Activated CD8-positive, alpha-beta memory T cell treated with anti-CD3 and anti-CD28 coated beads for 24 hours (primary cell): ENCODE measurements at regions not wholly inside any gene's neighbourhood (a gene's known extent, or its start where the extent isn't known, plus 50 kb on each side); places are given as distances from the start of the nearest gene placed in this dataset.
A peak's percentile ranks its signal among the peaks of the same experiment; 100 is the strongest.
"Not testable (repeated sequence)": the region's sequence is repeated elsewhere in the genome, so short reads cannot be mapped to it uniquely, and the experiment has no call there.

Source experiments
- DNase-seq: peaks from one replicate; pipeline ENCODE4 v3.0.0-alpha.2; 2020

DNA sequence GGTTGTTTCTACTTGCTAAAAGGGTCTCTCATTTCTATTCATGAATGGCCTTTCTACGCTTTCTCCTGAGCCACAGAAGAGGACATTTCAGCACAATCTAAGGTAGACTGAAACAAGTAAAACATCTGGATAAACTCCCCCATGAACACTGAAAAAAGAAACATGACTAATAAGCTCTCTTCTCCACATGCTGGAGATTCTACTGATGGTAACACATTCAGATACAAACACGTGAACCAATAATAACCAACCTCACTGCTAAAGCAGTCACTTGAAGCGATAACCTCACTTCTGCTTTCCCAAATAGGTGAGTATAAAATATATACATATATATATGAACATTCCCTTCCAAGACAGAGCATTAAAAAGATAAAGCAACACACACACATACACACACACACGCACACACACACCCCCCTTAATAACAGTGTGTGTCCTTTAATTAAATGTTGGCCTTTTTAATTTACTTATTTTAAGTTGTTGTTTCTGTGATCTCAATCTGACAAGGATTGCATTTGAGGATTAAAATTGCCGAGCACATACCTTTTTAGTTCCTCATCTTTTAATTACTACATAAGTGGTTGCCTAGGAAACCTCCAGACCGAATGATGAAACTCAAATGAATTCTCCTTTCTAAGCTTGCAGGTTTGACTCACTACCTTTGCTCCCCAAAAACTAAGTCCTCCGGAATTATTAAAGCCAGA is 292.4 kb upstream of the KLF14 start:
- DNase-seq, result no peak

DNA sequence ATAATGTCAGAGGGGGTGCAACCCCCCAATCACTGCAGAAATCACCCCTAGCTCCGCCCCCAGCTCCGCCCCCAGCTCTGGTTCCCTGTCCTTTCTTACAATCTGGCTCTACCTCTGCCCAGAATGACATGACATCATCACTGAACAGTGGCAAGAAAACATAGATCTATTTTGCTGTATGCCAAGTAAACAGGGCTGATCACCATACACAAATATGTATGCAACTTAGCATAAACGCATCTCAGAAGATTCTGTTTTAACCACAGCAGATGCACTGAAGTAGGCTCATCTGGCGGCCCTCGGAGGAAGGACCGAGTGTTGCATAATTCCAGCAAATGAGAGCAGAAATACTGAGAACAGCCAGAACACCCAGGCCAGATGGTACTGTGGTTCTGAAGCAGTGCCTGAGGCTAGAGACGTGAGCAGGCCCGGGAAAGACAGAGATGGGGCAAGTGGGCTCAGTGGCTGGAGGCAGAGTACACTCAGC is 293.3 kb upstream of the KLF14 start:
- DNase-seq, result peak; percentile 60

DNA sequence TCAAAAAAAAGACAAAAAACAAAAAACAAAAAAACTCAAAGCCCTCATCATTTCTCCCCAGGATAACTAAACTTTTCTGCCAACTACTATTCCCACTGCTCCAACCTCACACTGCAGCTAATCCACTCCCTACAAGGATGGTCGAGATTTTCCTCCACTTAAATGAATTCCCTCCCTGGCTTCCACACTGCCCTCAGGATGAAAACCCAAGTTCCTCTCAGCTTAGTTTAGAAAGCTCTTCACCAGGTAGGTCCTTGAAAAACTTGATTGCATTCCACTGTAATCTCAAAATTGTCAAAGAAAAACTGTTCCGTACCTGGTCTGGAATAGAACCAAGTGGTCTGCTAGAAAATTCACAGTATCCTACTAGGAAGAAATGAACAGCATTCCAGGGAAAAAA is 294.3 kb upstream of the KLF14 start:
- DNase-seq, result no peak

DNA sequence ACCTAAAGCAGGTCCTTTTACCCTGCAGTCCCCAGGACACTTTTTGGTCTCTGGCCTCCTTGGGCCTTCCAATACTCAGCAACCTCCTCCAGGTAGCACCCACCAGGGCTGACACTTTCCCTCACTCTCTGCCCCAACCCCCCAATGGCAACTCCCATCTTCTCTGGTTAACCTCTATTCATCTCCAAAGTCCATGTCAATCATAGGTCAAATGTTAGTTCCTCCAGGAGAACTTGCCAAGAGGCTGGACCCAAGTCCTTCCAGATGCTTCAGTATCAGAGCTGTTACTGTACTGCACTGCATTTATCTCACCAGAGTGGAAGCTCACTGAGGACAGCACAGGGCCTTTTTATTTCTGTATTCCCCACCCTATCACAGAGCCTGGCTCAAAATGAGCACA is 295.0 kb upstream of the KLF14 start:
- DNase-seq, result no peak

DNA sequence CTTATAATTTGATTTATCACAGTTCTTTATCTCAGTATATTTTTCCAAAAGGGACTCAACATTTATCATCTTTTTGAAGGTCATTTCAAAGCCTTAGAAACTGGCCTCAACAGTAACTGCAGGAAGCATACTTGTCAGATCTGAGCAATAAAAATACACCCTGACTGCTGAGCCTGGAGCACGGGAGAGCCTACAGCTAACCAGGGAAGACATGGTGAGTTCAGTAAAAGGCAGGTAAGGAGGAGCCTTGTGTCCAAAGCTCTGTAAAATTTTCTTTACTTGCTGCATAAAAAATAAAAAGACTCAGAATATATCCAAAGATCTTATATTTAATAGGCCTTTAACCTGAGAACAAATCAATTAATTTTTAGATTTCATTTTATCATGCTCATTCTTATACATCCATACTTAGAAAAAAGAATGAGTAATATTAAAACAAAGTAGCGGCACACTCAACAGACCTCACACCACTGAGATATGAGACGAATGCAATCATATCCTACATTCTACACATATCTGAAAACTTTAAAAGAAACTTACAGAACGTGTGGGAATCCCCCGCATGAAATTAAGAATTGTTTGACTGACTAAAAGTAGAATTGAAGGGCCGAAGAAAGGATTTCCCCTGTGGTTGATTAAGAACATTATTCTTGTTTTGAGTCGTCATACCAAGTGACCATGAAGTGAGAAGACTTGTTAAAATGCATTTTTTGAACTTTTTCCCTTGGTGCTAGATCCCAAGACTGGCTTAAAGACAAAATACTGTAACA is 296.4 kb upstream of the MKLN1 start:
- DNase-seq, result peak; percentile 55

DNA sequence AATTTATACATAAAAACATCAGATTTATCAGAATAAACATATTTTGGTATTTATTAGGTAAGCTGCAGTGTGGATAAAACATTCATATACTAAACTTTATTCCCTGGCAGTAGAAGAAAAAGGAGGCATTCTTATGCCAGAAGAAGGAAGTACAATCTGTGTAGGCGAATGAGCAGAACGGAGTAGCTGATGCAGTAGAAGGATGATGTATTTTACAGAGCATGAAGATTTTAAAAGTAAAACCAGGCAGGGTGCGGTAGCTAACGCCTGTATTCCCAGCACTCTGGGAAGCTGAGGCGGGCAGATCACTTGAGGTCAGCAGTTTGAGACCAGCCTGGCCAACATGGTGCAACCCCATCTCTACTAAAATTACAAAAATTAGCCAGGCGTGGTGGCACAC is 294.9 kb upstream of the MKLN1 start:
- no peak for DNase-seq

DNA sequence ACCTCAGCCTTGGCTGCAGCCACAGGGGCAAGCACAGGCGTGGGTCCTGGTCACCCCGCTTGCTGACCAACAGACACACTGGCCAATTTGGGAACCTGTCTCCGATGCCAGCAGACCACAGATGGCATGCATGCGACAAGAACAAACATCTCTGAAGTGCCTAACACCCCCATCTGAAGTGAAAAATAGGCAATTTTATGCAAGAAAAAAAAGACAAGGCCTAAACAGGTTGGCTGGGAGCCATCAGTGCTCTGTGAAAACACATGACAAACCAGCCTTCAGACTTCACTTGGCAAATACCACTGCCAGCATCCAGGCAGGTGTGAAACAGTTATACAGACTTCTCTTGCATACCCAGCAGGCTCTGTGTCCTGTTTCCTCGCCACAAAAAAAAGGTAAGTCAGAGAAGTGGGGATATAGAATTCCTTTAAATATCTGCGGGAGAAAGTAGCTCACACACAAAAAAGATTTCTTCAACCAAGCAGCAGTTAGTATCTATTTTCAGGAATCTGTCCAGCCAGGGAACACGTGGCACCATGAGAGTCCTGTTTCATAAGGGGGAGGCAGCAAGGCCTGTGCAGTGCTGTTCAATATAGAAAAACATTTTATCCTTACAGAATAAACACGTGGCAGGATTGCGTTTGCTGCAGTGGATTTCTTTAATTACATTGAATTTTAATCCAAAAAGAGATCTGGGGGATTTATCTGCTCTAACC is 293.4 kb upstream of the MKLN1 start:
- DNase-seq, result peak; percentile 56

DNA sequence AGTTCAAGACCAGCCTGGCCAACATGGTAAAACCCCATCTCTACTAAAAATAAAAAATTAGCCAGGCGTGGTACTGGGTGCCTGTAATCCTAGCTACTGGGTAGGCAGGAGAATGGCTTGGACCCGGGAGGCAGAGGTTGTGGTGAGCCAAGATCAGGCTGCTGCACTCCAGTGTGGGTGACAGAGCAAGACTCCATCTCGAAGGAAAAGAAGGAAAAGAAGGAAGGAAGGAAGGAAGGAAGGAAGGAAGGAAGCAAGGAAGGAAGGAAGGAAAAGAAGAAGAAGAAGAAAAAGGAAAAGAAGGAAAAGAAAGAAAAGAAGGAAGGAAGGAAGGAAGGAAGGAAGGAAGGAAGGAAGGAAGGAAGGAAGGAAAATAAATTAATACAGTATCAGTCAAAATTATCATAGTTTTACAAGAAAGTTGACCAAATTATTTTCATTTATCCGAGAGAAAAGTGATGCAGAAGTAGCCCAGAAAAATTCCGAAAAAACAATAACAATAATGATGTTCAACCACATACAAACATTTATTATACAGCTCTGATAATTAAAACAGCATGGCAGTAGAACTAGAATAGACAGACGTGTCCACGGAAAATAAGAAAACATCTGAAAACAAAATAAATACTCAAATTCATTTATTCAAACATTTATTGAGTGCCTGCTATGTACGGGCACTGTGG is 292.4 kb upstream of the MKLN1 start:
- DNase-seq, result no peak

DNA sequence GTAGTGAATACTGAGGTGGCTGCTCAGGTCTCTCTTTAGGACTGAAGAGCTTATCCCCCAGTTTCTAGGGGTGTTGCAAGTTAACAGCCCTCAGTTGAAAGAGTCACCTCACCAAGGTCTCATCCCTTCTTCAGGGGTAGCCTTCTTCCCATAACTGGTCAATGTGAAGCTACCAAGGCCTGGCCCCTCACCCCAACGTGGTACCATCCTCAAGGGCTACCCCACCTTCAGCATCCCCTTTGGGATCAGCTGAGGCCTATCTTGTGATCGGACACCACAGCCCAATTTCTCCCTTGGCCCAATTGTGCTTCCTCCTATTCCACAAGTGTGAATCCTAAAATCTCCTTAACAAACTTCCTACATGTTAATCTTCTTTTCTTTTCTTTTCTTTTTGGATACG is 289.5 kb upstream of the MKLN1 start:
- DNase-seq, result peak; percentile 53

DNA sequence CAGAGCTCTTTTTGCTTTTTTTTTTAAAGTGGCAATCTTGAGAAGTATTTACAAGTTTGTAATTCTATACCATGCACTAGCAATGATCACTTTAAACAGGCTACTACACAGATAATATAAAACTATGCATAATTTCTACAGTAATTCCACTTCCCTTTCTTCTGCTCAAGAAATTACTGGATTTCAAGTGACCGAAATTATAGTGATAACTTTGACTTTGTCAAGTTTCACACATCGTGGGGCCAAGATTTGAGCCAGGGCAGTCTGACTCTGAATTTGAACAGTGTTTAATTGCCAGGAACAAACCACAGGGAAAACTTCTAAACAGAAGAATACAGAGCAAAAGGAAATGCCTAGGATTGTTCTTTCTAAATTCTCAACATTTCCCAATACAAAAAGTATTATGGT is 288.3 kb upstream of the MKLN1 start:
- no peak for DNase-seq

DNA sequence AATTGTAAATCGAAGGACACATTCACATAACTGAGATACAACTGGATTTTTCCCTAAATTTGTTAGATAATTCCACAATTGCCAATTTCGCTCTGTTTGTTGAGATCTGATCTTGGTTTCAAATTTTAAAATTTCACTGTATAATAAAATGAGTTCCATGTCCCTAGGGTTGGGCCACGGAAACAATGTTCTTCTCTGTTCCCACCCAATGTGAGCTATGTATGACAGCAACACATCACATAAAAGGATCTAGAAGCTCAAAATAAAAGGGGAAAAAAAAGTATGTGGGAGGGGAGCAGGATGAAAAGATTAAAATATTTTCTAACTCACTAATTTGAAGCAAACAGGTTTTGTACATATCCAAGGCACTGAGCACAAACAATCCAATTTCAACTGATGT is 287.8 kb upstream of the MKLN1 start:
- DNase-seq, result no peak

DNA sequence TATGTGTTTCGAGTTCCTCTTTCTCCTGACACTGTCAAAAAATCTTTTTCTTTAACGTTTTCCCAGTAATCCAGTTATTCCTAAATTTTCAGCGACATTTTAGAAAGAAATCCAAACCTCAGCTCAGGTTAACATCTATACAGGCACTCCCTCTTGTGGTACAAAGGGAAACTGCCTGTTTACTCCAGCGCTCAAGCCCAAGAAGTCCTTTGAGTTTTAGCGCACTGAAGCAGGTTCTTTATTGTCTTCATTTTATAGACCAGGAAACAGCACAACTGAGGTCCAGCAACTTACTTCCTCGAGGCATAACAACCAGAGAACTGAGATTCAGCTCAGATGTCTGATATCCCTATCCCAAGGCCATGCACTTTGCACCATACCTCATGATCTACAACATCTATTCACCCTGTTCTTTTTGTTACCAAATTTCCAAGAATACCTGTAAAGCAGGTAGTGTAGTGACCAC is 287.2 kb upstream of the MKLN1 start:
- DNase-seq, result peak; percentile 59

DNA sequence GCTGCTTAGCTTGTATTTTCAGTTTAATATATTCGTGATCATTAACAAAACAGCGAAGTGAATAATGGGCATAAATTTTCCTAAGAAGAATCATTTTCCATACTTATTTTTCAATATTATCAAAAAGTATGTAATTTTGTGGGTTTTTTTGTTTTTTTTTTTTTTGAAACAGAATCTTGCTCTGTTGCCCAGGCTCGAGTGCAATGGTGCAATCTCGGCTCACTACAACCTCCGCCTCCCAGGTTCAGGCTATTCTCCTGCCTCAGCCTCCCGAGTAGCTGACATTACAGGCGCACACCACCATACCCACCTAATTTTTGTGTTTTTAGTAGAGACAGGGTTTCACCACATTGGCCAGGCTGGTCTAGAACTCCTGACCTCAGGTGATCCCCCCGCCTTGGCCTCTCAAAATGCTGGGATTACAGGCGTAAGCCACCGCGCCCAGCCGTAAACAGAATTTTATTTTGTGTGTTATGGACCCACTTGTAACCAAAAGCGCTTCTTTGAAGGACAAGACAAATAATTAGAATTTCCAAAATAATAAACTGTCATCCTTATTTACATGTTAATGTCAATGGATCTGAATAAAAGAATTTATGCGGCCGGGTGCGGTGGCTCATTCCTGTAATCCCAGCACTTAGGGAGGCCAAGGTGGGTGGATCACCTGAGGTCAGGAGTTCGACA is 286.5 kb upstream of the MKLN1 start:
- not testable (repeated sequence) for DNase-seq

DNA sequence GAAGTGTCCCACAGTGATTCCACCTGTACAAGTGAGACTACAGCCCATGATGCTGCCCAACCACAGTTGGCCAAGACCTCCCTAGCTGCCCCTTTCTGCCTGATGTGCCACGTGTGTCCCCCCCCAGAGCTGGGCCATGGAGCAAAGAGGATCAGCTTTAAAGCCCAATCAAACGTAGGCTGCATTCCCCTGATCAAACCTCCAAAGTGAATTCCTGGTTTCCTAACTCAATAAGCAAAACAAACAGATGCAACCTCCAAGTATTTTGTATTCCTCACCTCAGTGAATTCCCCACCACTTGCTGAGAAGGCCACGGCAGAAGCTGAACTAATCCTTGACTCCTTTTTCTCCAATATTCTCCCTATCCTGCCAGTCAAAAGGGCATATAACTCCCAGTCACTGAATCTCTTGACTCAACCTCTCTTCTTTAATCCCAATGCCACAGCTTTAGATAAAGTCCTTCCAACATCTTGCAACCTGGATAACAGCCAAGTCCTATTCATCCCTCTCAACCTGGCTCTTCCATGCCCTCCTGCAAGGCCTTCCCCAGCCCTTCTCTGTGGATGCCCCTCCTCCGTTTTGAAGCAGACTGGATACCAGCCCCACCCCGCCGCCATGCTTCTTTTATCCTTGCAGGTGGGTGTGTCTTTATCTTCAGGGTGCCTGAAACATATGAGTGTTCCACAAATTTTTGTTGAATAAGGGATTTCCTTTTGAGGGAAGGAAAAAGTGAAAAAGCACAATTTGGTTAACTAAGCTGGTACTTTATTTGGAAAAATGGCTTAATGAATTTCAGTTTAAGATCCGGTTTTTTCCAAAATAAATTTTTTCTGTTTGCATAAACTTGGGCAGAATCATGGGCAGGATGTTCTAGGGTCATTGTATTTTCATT is 285.2 kb upstream of the MKLN1 start:
- DNase-seq, result peak; percentile 52

DNA sequence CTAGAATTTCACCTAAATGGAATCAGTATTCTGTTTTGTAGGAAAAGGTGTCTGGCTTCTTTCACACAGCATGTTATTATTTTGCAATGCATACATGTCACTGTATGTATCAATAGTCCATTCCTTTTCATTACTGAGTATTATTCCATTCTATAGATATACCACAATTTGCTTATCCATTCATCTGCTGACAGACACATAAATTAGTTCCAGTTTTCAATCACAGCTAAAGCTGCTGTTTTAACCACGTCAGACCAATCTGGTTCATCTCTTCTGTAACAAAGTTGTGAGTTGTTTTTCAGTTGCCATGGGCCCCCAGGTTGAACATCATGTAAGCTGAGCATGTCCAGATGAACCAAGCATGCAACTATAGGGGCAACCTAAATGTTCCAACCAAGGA is 282.1 kb upstream of the MKLN1 start:
- peak; percentile 49 for DNase-seq

DNA sequence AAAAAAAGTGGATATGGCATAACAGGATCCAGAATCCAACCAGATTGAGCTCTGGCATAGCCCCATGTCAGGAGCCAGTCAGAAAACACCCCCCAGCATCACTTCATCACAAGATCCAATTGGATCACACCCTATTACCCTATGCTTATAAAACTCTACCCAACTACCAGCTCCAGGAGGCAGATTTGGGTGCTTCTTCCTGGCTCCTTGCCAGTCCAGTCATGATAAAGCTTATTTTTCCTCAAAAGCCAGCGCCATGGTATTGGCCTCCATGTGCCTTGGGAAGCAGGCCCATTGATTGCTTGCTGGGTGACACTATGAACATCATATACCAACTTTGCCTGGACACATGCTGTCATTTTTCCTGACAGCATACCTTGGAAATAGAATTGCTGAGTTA is 281.4 kb upstream of the MKLN1 start:
- DNase-seq, result no peak

DNA sequence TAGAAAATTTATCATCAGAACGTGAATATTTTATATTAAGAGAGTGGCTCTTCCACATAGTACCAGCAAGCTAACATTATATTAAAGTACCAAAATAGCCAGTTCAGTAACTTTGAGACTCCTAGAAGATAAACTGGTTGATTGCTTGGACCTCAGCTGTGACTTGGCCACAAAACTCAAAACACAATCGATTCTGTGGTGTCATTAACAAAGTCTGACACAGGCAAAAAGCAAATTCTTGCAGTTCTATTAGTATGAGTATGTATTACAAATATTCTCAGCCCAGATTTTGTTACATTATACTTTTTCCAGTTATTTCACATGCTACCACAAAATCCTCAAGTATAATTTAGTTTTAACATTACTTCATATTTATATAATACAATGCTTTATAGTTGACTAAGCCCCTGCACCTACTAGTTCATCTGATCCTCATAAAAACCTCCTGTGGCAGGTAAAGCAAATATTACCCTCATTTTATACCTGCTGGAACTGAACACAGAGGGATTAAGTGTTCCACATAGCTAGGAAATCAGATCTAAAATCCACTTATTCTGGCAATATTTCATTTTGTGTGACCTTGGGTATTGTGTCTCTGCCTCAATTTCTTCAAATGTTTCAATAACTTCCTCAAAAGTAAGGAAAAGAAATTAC is 279.9 kb upstream of the MKLN1 start:
- no peak for DNase-seq

DNA sequence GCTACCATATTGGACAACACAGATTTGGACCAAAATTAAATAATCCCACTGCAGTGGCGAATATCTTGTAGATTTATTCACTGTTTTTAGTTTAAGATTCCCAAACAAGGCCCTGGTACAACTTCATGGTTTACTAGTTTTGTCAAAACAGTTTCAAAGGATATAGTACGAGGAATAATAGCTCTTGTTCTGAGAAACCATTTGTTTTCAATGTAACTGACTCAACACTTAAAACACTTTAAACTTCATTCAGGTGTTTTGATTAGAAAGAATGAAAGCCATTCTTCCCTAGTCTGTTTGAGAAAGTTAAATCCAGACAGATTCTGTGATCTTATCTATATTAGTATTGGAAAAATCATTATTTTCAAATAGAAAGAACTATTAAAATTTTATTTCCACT is 276.4 kb upstream of the MKLN1 start:
- no peak for DNase-seq

DNA sequence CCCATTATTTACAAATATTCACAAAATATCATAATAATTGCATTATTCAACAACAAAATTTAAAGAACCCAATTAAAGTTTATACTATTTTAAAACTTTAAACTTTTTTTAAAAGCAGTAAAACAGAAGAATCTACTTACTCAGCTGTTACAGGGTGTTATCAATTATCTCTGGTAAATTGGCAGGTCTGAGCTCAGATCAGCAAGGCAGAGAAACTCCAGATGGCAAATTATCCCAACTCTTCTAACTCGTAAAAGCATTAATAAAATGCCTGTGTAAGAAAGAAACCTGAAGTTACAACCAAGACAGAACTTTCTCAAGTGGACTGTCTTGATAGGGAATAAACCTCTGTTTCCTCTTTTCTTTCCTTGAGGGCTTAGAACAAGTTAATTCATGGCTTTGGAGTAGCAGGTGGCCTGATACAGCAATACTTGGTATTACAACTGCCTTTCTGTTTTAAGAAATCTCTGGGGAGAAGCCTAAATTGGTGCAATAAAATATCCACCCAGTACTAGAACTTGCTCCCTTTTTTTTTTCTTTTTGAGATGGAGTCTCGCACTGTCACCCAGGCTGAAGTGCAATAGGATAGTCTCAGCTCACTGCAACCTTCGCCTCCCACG is 275.3 kb upstream of the MKLN1 start:
- DNase-seq, result no peak

DNA sequence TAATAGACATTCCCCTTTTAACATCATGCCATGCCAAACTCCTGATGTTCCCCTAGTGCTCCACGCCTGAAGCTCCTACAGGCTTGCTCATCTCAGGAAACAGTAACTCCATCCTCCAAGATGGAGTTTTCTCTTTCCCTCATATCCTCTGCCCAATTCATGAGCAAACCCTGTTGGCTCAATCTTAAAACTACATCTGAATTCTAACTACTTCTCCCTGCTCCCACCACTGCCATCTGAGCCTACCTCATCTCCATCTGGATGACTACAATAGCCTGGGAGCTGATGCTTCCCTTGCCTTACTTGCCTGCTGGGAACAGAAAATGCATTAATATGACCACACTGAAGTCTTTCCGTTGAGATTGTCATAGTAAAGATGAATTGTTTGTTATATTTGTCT is 271.7 kb upstream of the MKLN1 start:
- DNase-seq, result no peak
